GM23338 (cell line): ENCODE measurements at regions not wholly inside any gene's neighbourhood (a gene's known extent, or its start where the extent isn't known, plus 50 kb on each side); places are given as distances from the start of the nearest gene placed in this dataset.

Source experiments
- ATAC-seq: fragments of 200-7000 bp; cut with Tn5 transposase; 3 replicates; pipeline ENCODE4 v1.9.1; 2020
- DNase-seq: peaks from one replicate; pipeline ENCODE4 v3.0.0-alpha.2; 2015; ENCODE audit warnings: low spot score
- H2AFZ ChIP-seq: fragments of 200-600 bp; sonication (generic); 2 replicates; pipeline ENCODE4 v1.8.0; 2016; ENCODE audit warnings: antibody characterized with exemption, mild to moderate bottlenecking, moderate library complexity
- H3F3A ChIP-seq: fragments of 200-600 bp; sonication (generic); replicated peaks from 2 replicates; pipeline ENCODE4 v1.8.0; 2017; ENCODE audit warnings: antibody characterized with exemption, mixed run types, low read depth
- H3K27ac ChIP-seq: fragments of 200-600 bp; sonication (generic); 2 replicates; pipeline ENCODE4 v1.6.1; 2016; ENCODE audit warnings: low read depth
- H3K27me3 ChIP-seq: fragments of 200-600 bp; sonication (generic); 2 replicates; pipeline ENCODE4 v1.8.0; 2016; ENCODE audit warnings: mild to moderate bottlenecking, mixed run types, moderate library complexity; ENCODE audit not compliant: insufficient read depth
- H3K36me3 ChIP-seq: fragments of 200-600 bp; sonication (generic); 2 replicates; pipeline ENCODE4 v1.8.0; 2016; ENCODE audit warnings: mild to moderate bottlenecking; ENCODE audit not compliant: insufficient read depth
- H3K4me1 ChIP-seq: fragments of 200-600 bp; sonication (generic); 2 replicates; pipeline ENCODE4 v1.8.0; 2016; ENCODE audit warnings: mild to moderate bottlenecking, moderate library complexity; ENCODE audit not compliant: insufficient read depth
- H3K4me2 ChIP-seq: fragments of 200-600 bp; sonication (generic); 2 replicates; pipeline ENCODE4 v1.7.1; 2017; ENCODE audit warnings: mixed run types
- H3K4me3 ChIP-seq: fragments of 200-600 bp; sonication (generic); 2 replicates; pipeline ENCODE4 v1.6.1; 2016; ENCODE audit warnings: mixed run types
- H3K79me2 ChIP-seq: fragments of 200-600 bp; sonication (generic); replicated peaks from 2 replicates; pipeline ENCODE4 v1.8.0; 2017; ENCODE audit warnings: mild to moderate bottlenecking; ENCODE audit not compliant: insufficient read depth
- H3K9me2 ChIP-seq: fragments of 200-600 bp; sonication (generic); 2 replicates; pipeline ENCODE4 v1.8.0; 2017; ENCODE audit not compliant: insufficient read depth
- H4K20me1 ChIP-seq: fragments of 200-600 bp; sonication (generic); replicated peaks from 2 replicates; pipeline ENCODE4 v1.8.0; 2017; ENCODE audit warnings: mild to moderate bottlenecking; ENCODE audit not compliant: insufficient read depth
- H3K27ac Mint-ChIP-seq: 2 replicates; pipeline ENCODE4 v1.8.0; 2020; ENCODE audit warnings: inconsistent platforms, mild to moderate bottlenecking, moderate library complexity, mixed read lengths
- H3K27me3 Mint-ChIP-seq: 3 replicates; pipeline ENCODE4 v1.8.0; 2022; ENCODE audit warnings: low read depth, mild to moderate bottlenecking, moderate library complexity, mixed read lengths, inconsistent platforms; ENCODE audit not compliant: insufficient read depth, poor library complexity
- H3K36me3 Mint-ChIP-seq: 3 replicates; pipeline ENCODE4 v1.8.0; 2021; ENCODE audit warnings: low read depth, mild to moderate bottlenecking, inconsistent platforms, moderate library complexity, mixed read lengths
- H3K4me1 Mint-ChIP-seq: 3 replicates; pipeline ENCODE4 v1.8.0; 2020; ENCODE audit warnings: mild to moderate bottlenecking, inconsistent platforms, mixed read lengths
- H3K4me3 Mint-ChIP-seq: 3 replicates; pipeline ENCODE4 v1.8.0; 2021; ENCODE audit warnings: moderate library complexity, mild to moderate bottlenecking, inconsistent platforms, mixed read lengths
- H3K9me3 Mint-ChIP-seq: 3 replicates; pipeline ENCODE4 v1.8.0; 2020; ENCODE audit warnings: moderate library complexity, mild to moderate bottlenecking, inconsistent platforms, mixed read lengths
- CREB1 ChIP-seq: fragments of 250-450 bp; sonication (Bioruptor Pico); IDR thresholded peaks from 2 replicates; pipeline ENCODE4 v1.5.0; 2020; ENCODE audit warnings: low read depth, mild to moderate bottlenecking, moderate library complexity
- EZH2 ChIP-seq: fragments of 200-600 bp; sonication (generic); IDR thresholded peaks from one replicate; pipeline ENCODE4 v1.8.0; 2017; ENCODE audit warnings: antibody characterized with exemption, mild to moderate bottlenecking, low read depth; ENCODE audit not compliant: unreplicated experiment
- EZH2phosphoT487 ChIP-seq: fragments of 200-600 bp; sonication (generic); IDR thresholded peaks from one replicate; pipeline ENCODE4 v1.8.1; 2018; ENCODE audit warnings: antibody characterized with exemption; ENCODE audit not compliant: unreplicated experiment
- JUNB ChIP-seq: IDR thresholded peaks from one replicate; pipeline ENCODE4 v1.6.1; 2016; ENCODE audit warnings: antibody characterized with exemption; ENCODE audit not compliant: unreplicated experiment
- NANOG ChIP-seq: IDR thresholded peaks from 2 replicates; pipeline ENCODE4 v1.6.1; 2016; ENCODE audit warnings: antibody characterized with exemption, borderline replicate concordance
- POLR2AphosphoS5 ChIP-seq: IDR thresholded peaks from 2 replicates; pipeline ENCODE4 v1.6.1; 2016; ENCODE audit warnings: antibody characterized with exemption, low read depth
- STAT1 ChIP-seq: IDR thresholded peaks from one replicate; pipeline ENCODE4 v1.6.1; 2016; ENCODE audit warnings: antibody characterized with exemption; ENCODE audit not compliant: unreplicated experiment
- ZNF114 ChIP-seq: fragments of 250-450 bp; sonication (Bioruptor Pico); IDR thresholded peaks from 2 replicates; pipeline ENCODE4 v1.5.0; 2020; ENCODE audit warnings: mild to moderate bottlenecking, moderate library complexity
- ZNF331 ChIP-seq: fragments of 250-450 bp; sonication (Bioruptor Pico); IDR thresholded peaks from 2 replicates; pipeline ENCODE4 v1.5.0; 2020; ENCODE audit warnings: low read depth, mild to moderate bottlenecking, moderate library complexity
- TF ChIP-seq, protein P1 (sequence below): IDR thresholded peaks from 2 replicates; pipeline ENCODE4 v1.6.1; 2016; ENCODE audit warnings: antibody characterized with exemption
- TF ChIP-seq, protein P2 (sequence below): fragments of 250-450 bp; sonication (Bioruptor Pico); IDR thresholded peaks from 2 replicates; pipeline ENCODE4 v1.5.0; 2020; ENCODE audit warnings: mild to moderate bottlenecking, moderate library complexity
- TF ChIP-seq, protein P3 (sequence below): IDR thresholded peaks from one replicate; pipeline ENCODE4 v1.6.1; 2018; ENCODE audit warnings: antibody characterized with exemption; ENCODE audit not compliant: unreplicated experiment
- TF ChIP-seq, protein P4 (sequence below), 2 experiments: fragments of 200-600 bp in 1 of 2; sonication (generic) in 1 of 2; conservative IDR thresholded peaks; 2 replicates each; pipeline versions ENCODE4 v1.5.1 to v1.6.1; 2016 to 2017; ENCODE audit warnings: antibody characterized with exemption in 2 of 2, low read depth in 2 of 2, mild to moderate bottlenecking in 2 of 2, moderate library complexity in 1 of 2

DNA sequence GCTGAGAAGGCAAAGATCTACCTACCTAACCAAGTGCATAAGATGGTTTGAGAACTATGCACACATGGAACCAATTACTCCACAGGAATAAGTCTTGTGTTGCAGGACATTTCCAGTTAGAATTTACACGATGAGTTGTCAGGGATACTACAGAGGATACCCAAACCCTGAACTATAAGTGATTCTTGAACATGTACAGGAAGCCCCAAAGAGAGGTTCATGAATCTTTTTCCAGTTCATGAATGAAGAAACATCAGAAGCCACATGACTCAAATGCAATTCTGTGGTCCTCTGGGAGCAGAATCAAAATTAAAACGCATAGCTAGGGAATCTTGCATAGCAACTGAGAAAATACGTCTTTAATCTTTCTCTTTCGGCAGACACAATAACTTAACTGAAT, 114.1 kb upstream of the LMCD1 start:
- Histone ChIP-seq H3K4me3 (no peak overlapping the region), H3K36me3 (no peaks in the 10 kb centered on the region), H3K27ac (no peak overlapping the region), H3K79me2 (no peaks in the 10 kb centered on the region), H3K4me1 (no peaks in the 10 kb centered on the region), H3F3A (no peaks in the 10 kb centered on the region), H3K9me2 (no peaks in the 10 kb centered on the region), H4K20me1 (no peaks in the 10 kb centered on the region), H3K27me3 (no peaks in the 10 kb centered on the region), H2AFZ (no peak overlapping the region), H3K4me2 (no peak overlapping the region)
- no peak for ATAC-seq
- Mint-ChIP-seq H3K4me3 (no peak overlapping the region), H3K27ac (no peak overlapping the region), H3K36me3 (no peaks in the 10 kb centered on the region), H3K27me3 (no peaks in the 10 kb centered on the region), H3K9me3 (no peaks in the 10 kb centered on the region), H3K4me1 (no peaks in the 10 kb centered on the region)
- no peak for DNase-seq
- TF ChIP-seq POLR2AphosphoS5 (no peak), EZH2 (no peak), EZH2phosphoT487 (no peak), JUNB (no peak), STAT1 (no peak), ZNF114 (no peak), ZNF331 (no peak), NANOG (no peak), CREB1 (CRISPR knock-in tag) (no peak)
- TF ChIP-seq, protein P1, sequence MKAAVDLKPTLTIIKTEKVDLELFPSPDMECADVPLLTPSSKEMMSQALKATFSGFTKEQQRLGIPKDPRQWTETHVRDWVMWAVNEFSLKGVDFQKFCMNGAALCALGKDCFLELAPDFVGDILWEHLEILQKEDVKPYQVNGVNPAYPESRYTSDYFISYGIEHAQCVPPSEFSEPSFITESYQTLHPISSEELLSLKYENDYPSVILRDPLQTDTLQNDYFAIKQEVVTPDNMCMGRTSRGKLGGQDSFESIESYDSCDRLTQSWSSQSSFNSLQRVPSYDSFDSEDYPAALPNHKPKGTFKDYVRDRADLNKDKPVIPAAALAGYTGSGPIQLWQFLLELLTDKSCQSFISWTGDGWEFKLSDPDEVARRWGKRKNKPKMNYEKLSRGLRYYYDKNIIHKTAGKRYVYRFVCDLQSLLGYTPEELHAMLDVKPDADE, result no peak
- TF ChIP-seq, protein P2, sequence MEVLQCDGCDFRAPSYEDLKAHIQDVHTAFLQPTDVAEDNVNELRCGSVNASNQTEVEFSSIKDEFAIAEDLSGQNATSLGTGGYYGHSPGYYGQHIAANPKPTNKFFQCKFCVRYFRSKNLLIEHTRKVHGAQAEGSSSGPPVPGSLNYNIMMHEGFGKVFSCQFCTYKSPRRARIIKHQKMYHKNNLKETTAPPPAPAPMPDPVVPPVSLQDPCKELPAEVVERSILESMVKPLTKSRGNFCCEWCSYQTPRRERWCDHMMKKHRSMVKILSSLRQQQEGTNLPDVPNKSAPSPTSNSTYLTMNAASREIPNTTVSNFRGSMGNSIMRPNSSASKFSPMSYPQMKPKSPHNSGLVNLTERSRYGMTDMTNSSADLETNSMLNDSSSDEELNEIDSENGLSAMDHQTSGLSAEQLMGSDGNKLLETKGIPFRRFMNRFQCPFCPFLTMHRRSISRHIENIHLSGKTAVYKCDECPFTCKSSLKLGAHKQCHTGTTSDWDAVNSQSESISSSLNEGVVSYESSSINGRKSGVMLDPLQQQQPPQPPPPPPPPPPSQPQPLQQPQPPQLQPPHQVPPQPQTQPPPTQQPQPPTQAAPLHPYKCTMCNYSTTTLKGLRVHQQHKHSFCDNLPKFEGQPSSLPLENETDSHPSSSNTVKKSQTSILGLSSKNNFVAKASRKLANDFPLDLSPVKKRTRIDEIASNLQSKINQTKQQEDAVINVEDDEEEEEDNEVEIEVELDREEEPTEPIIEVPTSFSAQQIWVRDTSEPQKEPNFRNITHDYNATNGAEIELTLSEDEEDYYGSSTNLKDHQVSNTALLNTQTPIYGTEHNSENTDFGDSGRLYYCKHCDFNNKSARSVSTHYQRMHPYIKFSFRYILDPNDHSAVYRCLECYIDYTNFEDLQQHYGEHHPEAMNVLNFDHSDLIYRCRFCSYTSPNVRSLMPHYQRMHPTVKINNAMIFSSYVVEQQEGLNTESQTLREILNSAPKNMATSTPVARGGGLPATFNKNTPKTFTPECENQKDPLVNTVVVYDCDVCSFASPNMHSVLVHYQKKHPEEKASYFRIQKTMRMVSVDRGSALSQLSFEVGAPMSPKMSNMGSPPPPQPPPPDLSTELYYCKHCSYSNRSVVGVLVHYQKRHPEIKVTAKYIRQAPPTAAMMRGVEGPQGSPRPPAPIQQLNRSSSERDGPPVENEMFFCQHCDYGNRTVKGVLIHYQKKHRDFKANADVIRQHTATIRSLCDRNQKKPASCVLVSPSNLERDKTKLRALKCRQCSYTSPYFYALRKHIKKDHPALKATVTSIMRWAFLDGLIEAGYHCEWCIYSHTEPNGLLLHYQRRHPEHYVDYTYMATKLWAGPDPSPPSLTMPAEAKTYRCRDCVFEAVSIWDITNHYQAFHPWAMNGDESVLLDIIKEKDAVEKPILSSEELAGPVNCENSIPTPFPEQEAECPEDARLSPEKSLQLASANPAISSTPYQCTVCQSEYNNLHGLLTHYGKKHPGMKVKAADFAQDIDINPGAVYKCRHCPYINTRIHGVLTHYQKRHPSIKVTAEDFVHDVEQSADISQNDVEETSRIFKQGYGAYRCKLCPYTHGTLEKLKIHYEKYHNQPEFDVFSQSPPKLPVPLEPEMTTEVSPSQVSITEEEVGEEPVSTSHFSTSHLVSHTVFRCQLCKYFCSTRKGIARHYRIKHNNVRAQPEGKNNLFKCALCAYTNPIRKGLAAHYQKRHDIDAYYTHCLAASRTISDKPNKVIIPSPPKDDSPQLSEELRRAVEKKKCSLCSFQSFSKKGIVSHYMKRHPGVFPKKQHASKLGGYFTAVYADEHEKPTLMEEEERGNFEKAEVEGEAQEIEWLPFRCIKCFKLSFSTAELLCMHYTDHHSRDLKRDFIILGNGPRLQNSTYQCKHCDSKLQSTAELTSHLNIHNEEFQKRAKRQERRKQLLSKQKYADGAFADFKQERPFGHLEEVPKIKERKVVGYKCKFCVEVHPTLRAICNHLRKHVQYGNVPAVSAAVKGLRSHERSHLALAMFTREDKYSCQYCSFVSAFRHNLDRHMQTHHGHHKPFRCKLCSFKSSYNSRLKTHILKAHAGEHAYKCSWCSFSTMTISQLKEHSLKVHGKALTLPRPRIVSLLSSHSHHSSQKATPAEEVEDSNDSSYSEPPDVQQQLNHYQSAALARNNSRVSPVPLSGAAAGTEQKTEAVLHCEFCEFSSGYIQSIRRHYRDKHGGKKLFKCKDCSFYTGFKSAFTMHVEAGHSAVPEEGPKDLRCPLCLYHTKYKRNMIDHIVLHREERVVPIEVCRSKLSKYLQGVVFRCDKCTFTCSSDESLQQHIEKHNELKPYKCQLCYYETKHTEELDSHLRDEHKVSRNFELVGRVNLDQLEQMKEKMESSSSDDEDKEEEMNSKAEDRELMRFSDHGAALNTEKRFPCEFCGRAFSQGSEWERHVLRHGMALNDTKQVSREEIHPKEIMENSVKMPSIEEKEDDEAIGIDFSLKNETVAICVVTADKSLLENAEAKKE (CRISPR knock-in tag), result no peak
- TF ChIP-seq, protein P3, sequence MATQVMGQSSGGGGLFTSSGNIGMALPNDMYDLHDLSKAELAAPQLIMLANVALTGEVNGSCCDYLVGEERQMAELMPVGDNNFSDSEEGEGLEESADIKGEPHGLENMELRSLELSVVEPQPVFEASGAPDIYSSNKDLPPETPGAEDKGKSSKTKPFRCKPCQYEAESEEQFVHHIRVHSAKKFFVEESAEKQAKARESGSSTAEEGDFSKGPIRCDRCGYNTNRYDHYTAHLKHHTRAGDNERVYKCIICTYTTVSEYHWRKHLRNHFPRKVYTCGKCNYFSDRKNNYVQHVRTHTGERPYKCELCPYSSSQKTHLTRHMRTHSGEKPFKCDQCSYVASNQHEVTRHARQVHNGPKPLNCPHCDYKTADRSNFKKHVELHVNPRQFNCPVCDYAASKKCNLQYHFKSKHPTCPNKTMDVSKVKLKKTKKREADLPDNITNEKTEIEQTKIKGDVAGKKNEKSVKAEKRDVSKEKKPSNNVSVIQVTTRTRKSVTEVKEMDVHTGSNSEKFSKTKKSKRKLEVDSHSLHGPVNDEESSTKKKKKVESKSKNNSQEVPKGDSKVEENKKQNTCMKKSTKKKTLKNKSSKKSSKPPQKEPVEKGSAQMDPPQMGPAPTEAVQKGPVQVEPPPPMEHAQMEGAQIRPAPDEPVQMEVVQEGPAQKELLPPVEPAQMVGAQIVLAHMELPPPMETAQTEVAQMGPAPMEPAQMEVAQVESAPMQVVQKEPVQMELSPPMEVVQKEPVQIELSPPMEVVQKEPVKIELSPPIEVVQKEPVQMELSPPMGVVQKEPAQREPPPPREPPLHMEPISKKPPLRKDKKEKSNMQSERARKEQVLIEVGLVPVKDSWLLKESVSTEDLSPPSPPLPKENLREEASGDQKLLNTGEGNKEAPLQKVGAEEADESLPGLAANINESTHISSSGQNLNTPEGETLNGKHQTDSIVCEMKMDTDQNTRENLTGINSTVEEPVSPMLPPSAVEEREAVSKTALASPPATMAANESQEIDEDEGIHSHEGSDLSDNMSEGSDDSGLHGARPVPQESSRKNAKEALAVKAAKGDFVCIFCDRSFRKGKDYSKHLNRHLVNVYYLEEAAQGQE, result no peak
- TF ChIP-seq, protein P4, sequence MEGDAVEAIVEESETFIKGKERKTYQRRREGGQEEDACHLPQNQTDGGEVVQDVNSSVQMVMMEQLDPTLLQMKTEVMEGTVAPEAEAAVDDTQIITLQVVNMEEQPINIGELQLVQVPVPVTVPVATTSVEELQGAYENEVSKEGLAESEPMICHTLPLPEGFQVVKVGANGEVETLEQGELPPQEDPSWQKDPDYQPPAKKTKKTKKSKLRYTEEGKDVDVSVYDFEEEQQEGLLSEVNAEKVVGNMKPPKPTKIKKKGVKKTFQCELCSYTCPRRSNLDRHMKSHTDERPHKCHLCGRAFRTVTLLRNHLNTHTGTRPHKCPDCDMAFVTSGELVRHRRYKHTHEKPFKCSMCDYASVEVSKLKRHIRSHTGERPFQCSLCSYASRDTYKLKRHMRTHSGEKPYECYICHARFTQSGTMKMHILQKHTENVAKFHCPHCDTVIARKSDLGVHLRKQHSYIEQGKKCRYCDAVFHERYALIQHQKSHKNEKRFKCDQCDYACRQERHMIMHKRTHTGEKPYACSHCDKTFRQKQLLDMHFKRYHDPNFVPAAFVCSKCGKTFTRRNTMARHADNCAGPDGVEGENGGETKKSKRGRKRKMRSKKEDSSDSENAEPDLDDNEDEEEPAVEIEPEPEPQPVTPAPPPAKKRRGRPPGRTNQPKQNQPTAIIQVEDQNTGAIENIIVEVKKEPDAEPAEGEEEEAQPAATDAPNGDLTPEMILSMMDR (conservative IDR thresholded peaks at IDR 0.05; ENCODE audit: low read depth in 2 of 2), result no peak
